HCT116 (cell line): ENCODE measurements at regions not wholly inside any gene's neighbourhood (a gene's known extent, or its start where the extent isn't known, plus 50 kb on each side); places are given as distances from the start of the nearest gene placed in this dataset.

Source experiments
- ATAC-seq: fragments of 200-7000 bp; cut with Tn5 transposase; 2 replicates; pipeline ENCODE4 v1.9.1; 2020; ENCODE audit warnings: mild to moderate bottlenecking, moderate library complexity
- BruUV-seq: library from RNA; stranded (reverse); fragments of 400-500 nt; replicated peaks from 2 replicates; lab custom pipeline; 2021; lab: Mats Ljungman, UMichigan
- CTCF ChIA-PET: fragments of 300-600 bp; sonication (Branson Sonifier 250); formaldehyde crosslinking; loops from one replicate; lab custom pipeline; 2021; ENCODE audit warnings: antibody characterized with exemption; lab: Charles Lee
- POLR2A ChIA-PET: fragments of 300-600, 350-600 bp; sonication (Branson Sonifier 250); formaldehyde crosslinking; loops from one replicate; lab custom pipeline; 2021; ENCODE audit warnings: antibody characterized with exemption; lab: Charles Lee
- RAD21 ChIA-PET, 2 experiments: fragments of 300-600 bp; sonication (Branson Sonifier 250); formaldehyde crosslinking; loops; one replicate each; lab custom pipeline; 2023; ENCODE audit warnings: low total read pairs in 2 of 2; ENCODE audit not compliant: uncharacterized antibody in 2 of 2, unreplicated experiment in 2 of 2, low non-redundant PET in 1 of 2; lab: Charles Lee
- DNase-seq: peaks from one replicate; pipeline ENCODE4 v3.0.0-alpha.2; 2010; ENCODE audit warnings: low read depth, low spot score
- H2AFZ ChIP-seq: fragments of 200-600 bp; shearing (Covaris generic), sonication (generic); 2 replicates; pipeline ENCODE4 v1.6.1; 2017; ENCODE audit warnings: low read depth, mixed run types, mixed read lengths, antibody characterized with exemption, low read length; ENCODE audit not compliant: poor library complexity, severe bottlenecking
- H3K27ac ChIP-seq: 2 replicates; pipeline ENCODE4 v1.5.1; 2012; ENCODE audit warnings: low read depth, low read length
- H3K27me3 ChIP-seq: fragments of 200-600 bp; sonication (generic); 2 replicates; pipeline ENCODE4 v1.6.1; 2016; ENCODE audit warnings: mixed run types, low read length, mixed read lengths; ENCODE audit not compliant: insufficient read depth
- H3K36me3 ChIP-seq, 2 experiments: fragments of 200-500 bp in 1 of 2; fragments of 200-600 bp in 1 of 2; sonication (Bioruptor generic) in 1 of 2; sonication (generic) in 1 of 2; 2 replicates each; pipeline versions ENCODE4 v1.5.1 to v1.6.1; 2014 to 2016; ENCODE audit warnings: low read length in 2 of 2, inconsistent platforms in 1 of 2, mixed read lengths in 1 of 2, mixed run types in 1 of 2; ENCODE audit not compliant: insufficient read depth in 2 of 2, control insufficient read depth in 1 of 2
- H3K4me1 ChIP-seq, 2 experiments: fragments of 200-600 bp in 1 of 2; sonication (generic) in 1 of 2; 2 replicates each; pipeline versions ENCODE4 v1.5.1 to v1.6.1; 2012 to 2017; ENCODE audit warnings: low read length in 2 of 2, inconsistent platforms in 1 of 2, mild to moderate bottlenecking in 1 of 2, mixed read lengths in 1 of 2, mixed run types in 1 of 2, moderate library complexity in 1 of 2; ENCODE audit not compliant: insufficient read depth in 2 of 2, control insufficient read depth in 1 of 2
- H3K4me2 ChIP-seq: fragments of 200-600 bp; sonication (generic); 2 replicates; pipeline ENCODE4 v1.6.1; 2017; ENCODE audit warnings: mixed run types, low read length, mixed read lengths
- H3K4me3 ChIP-seq, 2 experiments: fragments of 200-600 bp in 1 of 2; sonication (generic) in 1 of 2; replicated peaks in 1 of 2; 2 replicates each; pipeline ENCODE4 v1.5.1; 2011 to 2016; ENCODE audit warnings: low read length in 2 of 2, control low read depth in 1 of 2, low read depth in 1 of 2, mild to moderate bottlenecking in 1 of 2, mixed read lengths in 1 of 2, mixed run types in 1 of 2
- H3K79me2 ChIP-seq: fragments of 200-600 bp; sonication (generic); 2 replicates; pipeline ENCODE4 v1.6.1; 2017; ENCODE audit warnings: mild to moderate bottlenecking, mixed run types, low read length, moderate library complexity, mixed read lengths; ENCODE audit not compliant: insufficient read depth
- H3K9ac ChIP-seq: fragments of 200-600 bp; sonication (generic); 2 replicates; pipeline ENCODE4 v1.6.1; 2016; ENCODE audit warnings: low read length, mixed read lengths
- H3K9me2 ChIP-seq: fragments of 200-600 bp; sonication (generic), shearing (Covaris generic); 2 replicates; pipeline ENCODE4 v1.6.1; 2017; ENCODE audit warnings: mixed run types, mild to moderate bottlenecking, moderate library complexity; ENCODE audit not compliant: insufficient read depth
- H3K9me3 ChIP-seq, 2 experiments: fragments of 200-500 bp in 1 of 2; fragments of 200-600 bp in 1 of 2; sonication (Bioruptor generic) in 1 of 2; sonication (generic) in 1 of 2; 2 replicates each; pipeline ENCODE4 v1.6.1; 2014 to 2017; ENCODE audit warnings: low read length in 2 of 2, mixed read lengths in 2 of 2, inconsistent platforms in 1 of 2, low read depth in 1 of 2, mild to moderate bottlenecking in 1 of 2, mixed run types in 1 of 2, moderate library complexity in 1 of 2; ENCODE audit not compliant: control insufficient read depth in 1 of 2, insufficient read depth in 1 of 2
- H4K20me1 ChIP-seq: fragments of 200-600 bp; sonication (generic), shearing (Covaris generic); 2 replicates; pipeline ENCODE4 v1.6.1; 2017; ENCODE audit warnings: mixed run types, mild to moderate bottlenecking, moderate library complexity; ENCODE audit not compliant: insufficient read depth
- CBX3 ChIP-seq: IDR thresholded peaks from 2 replicates; pipeline ENCODE4 v1.6.1; 2012; ENCODE audit warnings: low read depth
- EGR1 ChIP-seq: IDR thresholded peaks from 2 replicates; pipeline ENCODE4 v1.6.1; 2012; ENCODE audit warnings: low read depth
- ELF1 ChIP-seq: IDR thresholded peaks from 2 replicates; pipeline ENCODE4 v1.6.1; 2012; ENCODE audit warnings: low read depth, borderline replicate concordance
- EZH2 ChIP-seq: fragments of 200-600 bp; sonication (generic); IDR thresholded peaks from 2 replicates; pipeline ENCODE4 v1.6.1; 2017; ENCODE audit warnings: antibody characterized with exemption, mixed run types
- EZH2phosphoT487 ChIP-seq: fragments of 200-600 bp; IDR thresholded peaks from 2 replicates; pipeline ENCODE4 v1.6.1; 2018; ENCODE audit warnings: antibody characterized with exemption, borderline replicate concordance
- JUND ChIP-seq: IDR thresholded peaks from 2 replicates; pipeline ENCODE4 v1.6.1; 2012
- POLR2A ChIP-seq: IDR thresholded peaks from 2 replicates; pipeline ENCODE4 v1.7.0; 2011; ENCODE audit warnings: borderline replicate concordance; ENCODE audit not compliant: insufficient read depth, insufficient read length; ENCODE audit errors: extremely low read depth
- SIN3A ChIP-seq: IDR thresholded peaks from 2 replicates; pipeline ENCODE4 v1.6.1; 2012; ENCODE audit warnings: low read depth
- SRF ChIP-seq: IDR thresholded peaks from 2 replicates; pipeline ENCODE4 v1.6.1; 2012; ENCODE audit warnings: low read depth
- TCF7L2 ChIP-seq: IDR thresholded peaks from 2 replicates; pipeline ENCODE4 v1.7.0; 2011; ENCODE audit warnings: borderline replicate concordance, inconsistent platforms; ENCODE audit not compliant: insufficient read depth, insufficient read length; ENCODE audit errors: extremely low read depth
- YY1 ChIP-seq: IDR thresholded peaks from 2 replicates; pipeline ENCODE4 v1.6.1; 2011; ENCODE audit warnings: low read length, low read depth, moderate library complexity, mild to moderate bottlenecking; ENCODE audit not compliant: insufficient replicate concordance; ENCODE audit errors: extremely low read depth
- ZFX ChIP-seq: fragments of 450-650 bp; IDR thresholded peaks from 2 replicates; pipeline ENCODE4 v1.6.1; 2017
- ZNF274 ChIP-seq: fragments of 200-500 bp; sonication (Bioruptor generic); IDR thresholded peaks from 2 replicates; pipeline ENCODE4 v1.6.1; 2014; ENCODE audit warnings: mild to moderate bottlenecking, low read depth, low read length, inconsistent platforms
- intact Hi-C: fragments of 100-400 bp; cut with micrococcal nuclease; formaldehyde crosslinking; loops from 2 replicates; pipeline ENCODE4 v1.10.0; 2022
- TF ChIP-seq, protein P1 (sequence below), 3 experiments: fragments of 200-600 bp in 1 of 3; sonication (generic) in 1 of 3; IDR thresholded peaks in 2 of 3; conservative IDR thresholded peaks in 1 of 3; 2 replicates each; pipeline ENCODE4 v1.5.1; 2012 to 2017; ENCODE audit warnings: low read depth in 2 of 3, low read length in 2 of 3, antibody characterized with exemption in 1 of 3, borderline replicate concordance in 1 of 3, control low read depth in 1 of 3, mild to moderate bottlenecking in 1 of 3, mixed read lengths in 1 of 3, mixed run types in 1 of 3, moderate library complexity in 1 of 3; ENCODE audit not compliant: insufficient read depth in 1 of 3
- TF ChIP-seq, protein P2 (sequence below): IDR thresholded peaks from 2 replicates; pipeline ENCODE4 v1.6.1; 2012
- TF ChIP-seq, protein P3 (sequence below): IDR thresholded peaks from 2 replicates; pipeline ENCODE4 v1.6.1; 2012; ENCODE audit warnings: low read depth
- TF ChIP-seq, protein P4 (sequence below): IDR thresholded peaks from 2 replicates; pipeline ENCODE4 v1.6.1; 2011; ENCODE audit warnings: mild to moderate bottlenecking, low read length, moderate library complexity; ENCODE audit not compliant: insufficient replicate concordance; ENCODE audit errors: extremely low read depth

DNA sequence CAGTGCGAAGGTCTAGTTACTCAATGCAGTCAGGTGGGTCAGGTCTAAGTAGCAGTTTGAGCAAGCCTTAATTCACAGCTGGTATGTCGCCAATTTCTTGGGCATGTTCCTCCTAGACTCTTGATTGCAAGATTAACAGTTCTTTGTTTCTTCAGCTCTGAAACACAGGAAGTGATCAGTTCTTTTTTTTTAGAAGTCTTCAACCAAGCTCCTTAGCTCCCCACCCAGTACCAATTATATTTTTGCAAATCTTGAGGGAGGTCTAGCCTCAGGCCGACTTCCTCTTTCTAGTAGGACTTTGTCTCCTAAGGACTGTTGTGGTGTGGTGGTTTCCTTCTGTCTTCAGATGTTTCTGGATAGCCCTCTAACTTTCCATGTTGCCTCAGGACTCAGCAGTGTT lies 2054.2 kb downstream of the MAT2B start:
- Histone ChIP-seq H3K9ac (no peak overlapping the region), H3K9me3 (no peaks in the 10 kb centered on the region), H4K20me1 (no peaks in the 10 kb centered on the region; the same call in 1 of the 2 replicates), H3K9me2 (no peaks in the 10 kb centered on the region), H3K4me1 (no peaks in the 10 kb centered on the region), H2AFZ (no peak overlapping the region), H3K27me3 (no peaks in the 10 kb centered on the region), H3K36me3 (no peaks in the 10 kb centered on the region), H3K27ac (no peak overlapping the region), H3K4me3 (no peak overlapping the region), H3K79me2 (no peaks in the 10 kb centered on the region), H3K4me2 (no peak overlapping the region)
- no peak for DNase-seq
- no peak for ATAC-seq
- TF ChIP-seq EGR1 (no peak), SRF (no peak), YY1 (no peak), POLR2A (no peak), TCF7L2 (no peak), ZNF274 (no peak), EZH2phosphoT487 (no peak), ELF1 (no peak), CBX3 (no peak), SIN3A (no peak), JUND (no peak), EZH2 (no peak), ZFX (no peak)
- TF ChIP-seq, protein P1, sequence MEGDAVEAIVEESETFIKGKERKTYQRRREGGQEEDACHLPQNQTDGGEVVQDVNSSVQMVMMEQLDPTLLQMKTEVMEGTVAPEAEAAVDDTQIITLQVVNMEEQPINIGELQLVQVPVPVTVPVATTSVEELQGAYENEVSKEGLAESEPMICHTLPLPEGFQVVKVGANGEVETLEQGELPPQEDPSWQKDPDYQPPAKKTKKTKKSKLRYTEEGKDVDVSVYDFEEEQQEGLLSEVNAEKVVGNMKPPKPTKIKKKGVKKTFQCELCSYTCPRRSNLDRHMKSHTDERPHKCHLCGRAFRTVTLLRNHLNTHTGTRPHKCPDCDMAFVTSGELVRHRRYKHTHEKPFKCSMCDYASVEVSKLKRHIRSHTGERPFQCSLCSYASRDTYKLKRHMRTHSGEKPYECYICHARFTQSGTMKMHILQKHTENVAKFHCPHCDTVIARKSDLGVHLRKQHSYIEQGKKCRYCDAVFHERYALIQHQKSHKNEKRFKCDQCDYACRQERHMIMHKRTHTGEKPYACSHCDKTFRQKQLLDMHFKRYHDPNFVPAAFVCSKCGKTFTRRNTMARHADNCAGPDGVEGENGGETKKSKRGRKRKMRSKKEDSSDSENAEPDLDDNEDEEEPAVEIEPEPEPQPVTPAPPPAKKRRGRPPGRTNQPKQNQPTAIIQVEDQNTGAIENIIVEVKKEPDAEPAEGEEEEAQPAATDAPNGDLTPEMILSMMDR (IDR thresholded peaks at IDR 0.05 in 2 of 3, conservative IDR thresholded peaks at IDR 0.05 in 1 of 3; ENCODE audit: borderline replicate concordance in 1 of 3, insufficient read depth in 1 of 3, low read depth in 2 of 3, low read length in 2 of 3), result no peak
- TF ChIP-seq, protein P2, sequence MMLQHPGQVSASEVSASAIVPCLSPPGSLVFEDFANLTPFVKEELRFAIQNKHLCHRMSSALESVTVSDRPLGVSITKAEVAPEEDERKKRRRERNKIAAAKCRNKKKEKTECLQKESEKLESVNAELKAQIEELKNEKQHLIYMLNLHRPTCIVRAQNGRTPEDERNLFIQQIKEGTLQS, result no peak
- TF ChIP-seq, protein P3, sequence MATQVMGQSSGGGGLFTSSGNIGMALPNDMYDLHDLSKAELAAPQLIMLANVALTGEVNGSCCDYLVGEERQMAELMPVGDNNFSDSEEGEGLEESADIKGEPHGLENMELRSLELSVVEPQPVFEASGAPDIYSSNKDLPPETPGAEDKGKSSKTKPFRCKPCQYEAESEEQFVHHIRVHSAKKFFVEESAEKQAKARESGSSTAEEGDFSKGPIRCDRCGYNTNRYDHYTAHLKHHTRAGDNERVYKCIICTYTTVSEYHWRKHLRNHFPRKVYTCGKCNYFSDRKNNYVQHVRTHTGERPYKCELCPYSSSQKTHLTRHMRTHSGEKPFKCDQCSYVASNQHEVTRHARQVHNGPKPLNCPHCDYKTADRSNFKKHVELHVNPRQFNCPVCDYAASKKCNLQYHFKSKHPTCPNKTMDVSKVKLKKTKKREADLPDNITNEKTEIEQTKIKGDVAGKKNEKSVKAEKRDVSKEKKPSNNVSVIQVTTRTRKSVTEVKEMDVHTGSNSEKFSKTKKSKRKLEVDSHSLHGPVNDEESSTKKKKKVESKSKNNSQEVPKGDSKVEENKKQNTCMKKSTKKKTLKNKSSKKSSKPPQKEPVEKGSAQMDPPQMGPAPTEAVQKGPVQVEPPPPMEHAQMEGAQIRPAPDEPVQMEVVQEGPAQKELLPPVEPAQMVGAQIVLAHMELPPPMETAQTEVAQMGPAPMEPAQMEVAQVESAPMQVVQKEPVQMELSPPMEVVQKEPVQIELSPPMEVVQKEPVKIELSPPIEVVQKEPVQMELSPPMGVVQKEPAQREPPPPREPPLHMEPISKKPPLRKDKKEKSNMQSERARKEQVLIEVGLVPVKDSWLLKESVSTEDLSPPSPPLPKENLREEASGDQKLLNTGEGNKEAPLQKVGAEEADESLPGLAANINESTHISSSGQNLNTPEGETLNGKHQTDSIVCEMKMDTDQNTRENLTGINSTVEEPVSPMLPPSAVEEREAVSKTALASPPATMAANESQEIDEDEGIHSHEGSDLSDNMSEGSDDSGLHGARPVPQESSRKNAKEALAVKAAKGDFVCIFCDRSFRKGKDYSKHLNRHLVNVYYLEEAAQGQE, result no peak
- TF ChIP-seq, protein P4, sequence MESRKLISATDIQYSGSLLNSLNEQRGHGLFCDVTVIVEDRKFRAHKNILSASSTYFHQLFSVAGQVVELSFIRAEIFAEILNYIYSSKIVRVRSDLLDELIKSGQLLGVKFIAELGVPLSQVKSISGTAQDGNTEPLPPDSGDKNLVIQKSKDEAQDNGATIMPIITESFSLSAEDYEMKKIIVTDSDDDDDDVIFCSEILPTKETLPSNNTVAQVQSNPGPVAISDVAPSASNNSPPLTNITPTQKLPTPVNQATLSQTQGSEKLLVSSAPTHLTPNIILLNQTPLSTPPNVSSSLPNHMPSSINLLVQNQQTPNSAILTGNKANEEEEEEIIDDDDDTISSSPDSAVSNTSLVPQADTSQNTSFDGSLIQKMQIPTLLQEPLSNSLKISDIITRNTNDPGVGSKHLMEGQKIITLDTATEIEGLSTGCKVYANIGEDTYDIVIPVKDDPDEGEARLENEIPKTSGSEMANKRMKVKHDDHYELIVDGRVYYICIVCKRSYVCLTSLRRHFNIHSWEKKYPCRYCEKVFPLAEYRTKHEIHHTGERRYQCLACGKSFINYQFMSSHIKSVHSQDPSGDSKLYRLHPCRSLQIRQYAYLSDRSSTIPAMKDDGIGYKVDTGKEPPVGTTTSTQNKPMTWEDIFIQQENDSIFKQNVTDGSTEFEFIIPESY, result no peak
- ChIA-PET POLR2A (no interaction called here), CTCF (no interaction called here), RAD21 (no interaction called here)
- BruUV-seq, result no TSS peak
- intact Hi-C loops, result no loop called here
